ENCODE measurements at regions not wholly inside any gene's neighbourhood (a gene's known extent, or its start where the extent isn't known, plus 50 kb on each side); places are given as distances from the start of the nearest gene placed in this dataset.

- H2BK20ac ChIP-seq (ENCODE audit: low read depth, low read length): no peak overlapping the region
- H3K23ac ChIP-seq (ENCODE audit: low read depth, low read length): no peak overlapping the region
- no peak overlapping the region for H2AFZ ChIP-seq (replicated peaks; ENCODE audit: low read length, poor library complexity)
- H3K4me3 ChIP-seq (ENCODE audit: insufficient read depth, low read depth, low read length): no peak overlapping the region
- H2BK15ac ChIP-seq (ENCODE audit: low read depth, low read length): no peak overlapping the region
- H3K4me1 ChIP-seq (ENCODE audit: control insufficient read depth, insufficient read depth, low read length): no peaks in the 10 kb centered on the region
- H2AK5ac ChIP-seq (ENCODE audit: low read depth, low read length): no peak overlapping the region
- no peak for ATAC-seq (ENCODE audit: low read depth)
- no CpG with 5 or more reads among the region's 2 CpGs for WGBS, 2 experiments (ENCODE audit: extremely low coverage in 2 of 2, insufficient read length in 1 of 2)
- no peak overlapping the region for H3K18ac ChIP-seq (ENCODE audit: low read depth, low read length)
- H3K79me1 ChIP-seq (ENCODE audit: low read depth in 1 of 2, low read length in 2 of 2): no peaks in the 10 kb centered on the region
- no peak overlapping the region for H4K8ac ChIP-seq (ENCODE audit: low read depth in 2 of 2, low read length in 2 of 2)
- H2BK5ac ChIP-seq (ENCODE audit: low read depth, low read length, poor library complexity, severe bottlenecking): no peak overlapping the region
- H3K4ac ChIP-seq (ENCODE audit: low read depth, low read length): no peak overlapping the region
- H2BK120ac ChIP-seq (ENCODE audit: low read depth, low read length): no peak overlapping the region
- no peaks in the 10 kb centered on the region for H4K20me1 ChIP-seq (ENCODE audit: insufficient read depth, low read length)
- H3K36me3 ChIP-seq (ENCODE audit: control insufficient read depth, insufficient read depth, low read length): no peaks in the 10 kb centered on the region
- no peak for DNase-seq
- H3K4me2 ChIP-seq (ENCODE audit: low read depth, low read length): no peak overlapping the region
- H4K91ac ChIP-seq (ENCODE audit: insufficient read depth, low read depth, low read length): no peak overlapping the region
- no peak overlapping the region for H3K14ac ChIP-seq (replicated peaks; ENCODE audit: low read depth, low read length)
- ChIA-PET CTCF (no interaction called here), POLR2A (ENCODE audit: unreplicated experiment) (no interaction called here)
- H3K9me3 ChIP-seq (ENCODE audit: control insufficient read depth, insufficient read depth, low read length): peaks cover 4% of the 10 kb centered on the region; the same call in 1 of the 2 replicates
- no TSS peak for BruUV-seq (replicated peaks)
- dilution Hi-C loops (cut with HindIII; ENCODE audit: low sequenced_read_pairs, unreplicated experiment) (no loop called here), in situ Hi-C loops (cut with MboI; ENCODE audit: low sequenced_read_pairs) (no loop called here), intact Hi-C loops (cut with micrococcal nuclease) (no loop called here)
- no peaks in the 10 kb centered on the region for H3K9me1 ChIP-seq (ENCODE audit: insufficient read depth, low read length)
- H3K27me3 ChIP-seq (ENCODE audit: control insufficient read depth, insufficient read depth, low read length): no peaks in the 10 kb centered on the region
- H3K56ac ChIP-seq (ENCODE audit: extremely low read depth, insufficient read depth, low read length): no peak overlapping the region
- H3K27ac ChIP-seq (ENCODE audit: insufficient read depth, low read length): no peak overlapping the region
- H2AK9ac ChIP-seq (replicated peaks; ENCODE audit: low read depth, low read length, poor library complexity): no peak overlapping the region
- H3K9ac ChIP-seq (ENCODE audit: low read depth, low read length): no peak overlapping the region
- no peak overlapping the region for H4K5ac ChIP-seq (ENCODE audit: low read depth, low read length)
- TF ChIP-seq MAFK (IDR thresholded peaks at IDR 0.05; ENCODE audit: low read depth, low read length) (no peak), POLR2A (IDR thresholded peaks at IDR 0.05; ENCODE audit: low read depth, low read length) (no peak), CEBPB (IDR thresholded peaks at IDR 0.05; ENCODE audit: low read depth, low read length) (peak; percentile 57)
These were observed 1537.8 kb upstream of the PABPC4L start for GRCh38 chr4:135739354-135739753.

Measured in IMR-90 (cell line).